OCI-LY7 (cell line): ENCODE measurements at regions not wholly inside any gene's neighbourhood (a gene's known extent, or its start where the extent isn't known, plus 50 kb on each side); places are given as distances from the start of the nearest gene placed in this dataset.

ENCODE experiments used
- BruUV-seq: library from RNA; stranded (reverse); fragments of 400-500 nt; replicated peaks from 2 replicates; lab custom pipeline; 2021; lab: Mats Ljungman, UMichigan
- CTCF ChIA-PET: fragments of 300-600 bp; sonication (Branson Sonifier 250); formaldehyde crosslinking; loops from one replicate; lab custom pipeline; 2022; ENCODE audit warnings: antibody characterized with exemption; ENCODE audit not compliant: unreplicated experiment; lab: Charles Lee
- POLR2A ChIA-PET: fragments of 300-600 bp; sonication (Branson Sonifier 250); formaldehyde crosslinking; loops from one replicate; lab custom pipeline; 2022; ENCODE audit warnings: antibody characterized with exemption; lab: Charles Lee
- DNase-seq: peaks from one replicate; pipeline ENCODE4 v3.0.0-alpha.2; 2015; ENCODE audit warnings: low spot score
- H2AFZ ChIP-seq: fragments of 200-600 bp; sonication (generic), shearing (Covaris generic); 2 replicates; pipeline ENCODE4 v1.6.1; 2014; ENCODE audit warnings: mild to moderate bottlenecking, antibody characterized with exemption, low read length, moderate library complexity
- H3K27ac ChIP-seq: fragments of 200-600 bp; sonication (generic); 2 replicates; pipeline ENCODE4 v1.5.1; 2014; ENCODE audit warnings: mixed run types, low read depth, mild to moderate bottlenecking, moderate library complexity, low read length, inconsistent platforms; ENCODE audit not compliant: poor library complexity, severe bottlenecking
- H3K36me3 ChIP-seq: fragments of 200-600 bp; sonication (generic); 2 replicates; pipeline ENCODE4 v1.6.1; 2014; ENCODE audit warnings: mild to moderate bottlenecking, antibody characterized with exemption, low read length, moderate library complexity, mixed read lengths; ENCODE audit not compliant: insufficient read depth
- H3K4me1 ChIP-seq: fragments of 200-600 bp; sonication (generic); 2 replicates; pipeline ENCODE4 v1.5.1; 2014; ENCODE audit warnings: mild to moderate bottlenecking, low read length; ENCODE audit not compliant: insufficient read depth, poor library complexity, severe bottlenecking
- H3K4me2 ChIP-seq: fragments of 200-600 bp; sonication (generic); 2 replicates; pipeline ENCODE4 v1.6.1; 2014; ENCODE audit warnings: mild to moderate bottlenecking, low read length
- H3K4me3 ChIP-seq: fragments of 200-600 bp; sonication (generic); 2 replicates; pipeline ENCODE4 v1.5.1; 2014; ENCODE audit warnings: mild to moderate bottlenecking, low read depth, low read length; ENCODE audit not compliant: poor library complexity, severe bottlenecking
- H3K79me2 ChIP-seq: fragments of 200-600 bp; sonication (generic); 2 replicates; pipeline ENCODE4 v1.6.1; 2016; ENCODE audit warnings: low read depth, mild to moderate bottlenecking, low read length, moderate library complexity, mixed read lengths; ENCODE audit not compliant: insufficient read depth
- H3K9me2 ChIP-seq: fragments of 200-600 bp; sonication (generic); 2 replicates; pipeline ENCODE4 v1.6.1; 2016; ENCODE audit warnings: mild to moderate bottlenecking, low read length, mixed read lengths; ENCODE audit not compliant: insufficient read depth
- H3K9me3 ChIP-seq: fragments of 200-600 bp; sonication (generic); 2 replicates; pipeline ENCODE4 v1.6.1; 2014; ENCODE audit warnings: mild to moderate bottlenecking, mixed run types, low read length, mixed read lengths
- H4K20me1 ChIP-seq: fragments of 200-600 bp; sonication (generic); 2 replicates; pipeline ENCODE4 v1.6.1; 2014; ENCODE audit warnings: mild to moderate bottlenecking, antibody characterized with exemption, low read length, moderate library complexity, mixed read lengths; ENCODE audit not compliant: insufficient read depth
- EZH2phosphoT487 ChIP-seq: fragments of 200-600 bp; sonication (generic); IDR thresholded peaks from 2 replicates; pipeline ENCODE4 v1.6.1; 2018; ENCODE audit warnings: low read depth, borderline replicate concordance, mild to moderate bottlenecking, mixed run types, antibody characterized with exemption, low read length, moderate library complexity, mixed read lengths
- intact Hi-C: fragments of 100-400 bp; cut with micrococcal nuclease; formaldehyde crosslinking; loops from one replicate; pipeline ENCODE4 v1.10.0; 2022; ENCODE audit not compliant: unreplicated experiment
- TF ChIP-seq, protein P1 (sequence below): fragments of 200-600 bp; sonication (generic); conservative IDR thresholded peaks from 2 replicates; pipeline ENCODE4 v1.5.1; 2014; ENCODE audit warnings: mild to moderate bottlenecking, antibody characterized with exemption, low read length, moderate library complexity, mixed read lengths

DNA sequence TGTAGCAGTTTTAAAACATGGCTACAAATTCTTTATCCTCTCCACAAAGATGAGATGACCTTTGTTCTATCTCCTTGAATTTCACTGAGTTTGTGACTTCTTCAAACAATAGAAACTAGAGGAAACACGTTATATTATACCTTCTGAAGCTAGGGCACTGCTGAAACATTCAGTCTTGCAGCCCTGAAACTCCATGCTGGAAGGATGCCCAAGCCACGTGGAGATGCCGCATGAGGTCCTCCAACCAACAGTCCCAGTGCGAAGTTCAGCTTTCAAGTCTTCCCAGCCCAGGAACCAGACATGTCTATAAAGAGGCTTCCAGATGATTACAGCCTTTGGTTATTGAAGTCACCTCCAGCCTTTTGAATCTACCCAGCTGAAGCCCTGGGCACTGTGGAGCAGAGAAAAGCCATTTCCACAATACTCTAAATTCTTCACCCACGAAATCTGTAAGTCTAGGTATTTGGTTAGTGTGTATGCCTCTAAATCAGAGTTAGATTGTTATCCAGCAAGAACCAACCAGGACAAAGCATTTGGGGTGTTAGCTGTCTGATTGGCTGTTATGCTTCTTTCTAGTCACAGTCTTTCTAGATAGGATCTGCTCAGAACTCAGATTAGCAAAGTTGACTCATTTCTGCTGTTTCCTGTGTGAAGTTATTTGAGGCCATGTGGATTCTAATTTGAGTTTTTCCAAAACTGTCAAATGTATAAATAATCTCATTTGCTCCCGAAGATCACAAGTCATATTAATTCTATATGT, 186.5 kb upstream of the TMEM72 start:
- Histone ChIP-seq H2AFZ (no peak overlapping the region), H3K36me3 (no peaks in the 10 kb centered on the region), H3K4me3 (no peak overlapping the region), H3K4me2 (no peak overlapping the region), H4K20me1 (no peaks in the 10 kb centered on the region), H3K79me2 (no peaks in the 10 kb centered on the region), H3K4me1 (peaks cover 3% of the 10 kb centered on the region), H3K9me2 (no peaks in the 10 kb centered on the region), H3K9me3 (no peaks in the 10 kb centered on the region), H3K27ac (no peak overlapping the region)
- no TSS peak for BruUV-seq
- POLR2A ChIA-PET, result no interaction called here
- intact Hi-C loops, result no loop called here
- DNase-seq, result no peak
- TF ChIP-seq, protein P1, sequence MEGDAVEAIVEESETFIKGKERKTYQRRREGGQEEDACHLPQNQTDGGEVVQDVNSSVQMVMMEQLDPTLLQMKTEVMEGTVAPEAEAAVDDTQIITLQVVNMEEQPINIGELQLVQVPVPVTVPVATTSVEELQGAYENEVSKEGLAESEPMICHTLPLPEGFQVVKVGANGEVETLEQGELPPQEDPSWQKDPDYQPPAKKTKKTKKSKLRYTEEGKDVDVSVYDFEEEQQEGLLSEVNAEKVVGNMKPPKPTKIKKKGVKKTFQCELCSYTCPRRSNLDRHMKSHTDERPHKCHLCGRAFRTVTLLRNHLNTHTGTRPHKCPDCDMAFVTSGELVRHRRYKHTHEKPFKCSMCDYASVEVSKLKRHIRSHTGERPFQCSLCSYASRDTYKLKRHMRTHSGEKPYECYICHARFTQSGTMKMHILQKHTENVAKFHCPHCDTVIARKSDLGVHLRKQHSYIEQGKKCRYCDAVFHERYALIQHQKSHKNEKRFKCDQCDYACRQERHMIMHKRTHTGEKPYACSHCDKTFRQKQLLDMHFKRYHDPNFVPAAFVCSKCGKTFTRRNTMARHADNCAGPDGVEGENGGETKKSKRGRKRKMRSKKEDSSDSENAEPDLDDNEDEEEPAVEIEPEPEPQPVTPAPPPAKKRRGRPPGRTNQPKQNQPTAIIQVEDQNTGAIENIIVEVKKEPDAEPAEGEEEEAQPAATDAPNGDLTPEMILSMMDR, result no peak
- TF ChIP-seq EZH2phosphoT487, result no peak
- CTCF ChIA-PET, result no interaction called here

DNA sequence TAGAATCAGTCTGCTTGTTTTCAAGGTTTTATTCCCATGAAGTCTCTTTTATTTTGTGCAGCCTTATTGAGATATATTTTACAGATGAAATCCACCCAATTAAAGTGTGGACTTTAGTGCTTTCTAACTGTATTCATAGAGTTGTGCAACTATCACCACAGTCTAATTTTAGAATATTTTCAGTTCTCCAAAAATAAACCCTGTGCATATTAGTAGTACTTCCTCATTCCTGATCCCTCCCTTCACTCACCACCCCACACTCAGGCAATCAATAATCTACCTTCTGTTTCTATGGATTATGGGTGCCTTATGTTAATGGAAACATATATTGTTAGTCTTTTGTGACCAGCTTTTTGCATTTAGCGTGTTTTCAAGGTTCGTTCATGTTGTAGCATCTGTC, 185.7 kb upstream of the TMEM72 start:
- H3K4me2 ChIP-seq, result no peak overlapping the region
- H3K4me3 ChIP-seq, result no peak overlapping the region
- no TSS peak for BruUV-seq
- TF ChIP-seq, protein P1, result no peak
- no peak for TF ChIP-seq EZH2phosphoT487
- no peaks in the 10 kb centered on the region for H3K36me3 ChIP-seq
- H3K4me1 ChIP-seq, result peaks cover 3% of the 10 kb centered on the region
- CTCF ChIA-PET, result no interaction called here
- no peaks in the 10 kb centered on the region for H3K9me3 ChIP-seq
- no peak overlapping the region for H3K27ac ChIP-seq
- POLR2A ChIA-PET, result no interaction called here
- DNase-seq, result peak; percentile 24
- no peaks in the 10 kb centered on the region for H3K79me2 ChIP-seq
- no peaks in the 10 kb centered on the region for H4K20me1 ChIP-seq
- no peaks in the 10 kb centered on the region for H3K9me2 ChIP-seq
- no peak overlapping the region for H2AFZ ChIP-seq
- intact Hi-C loops, result no loop called here

DNA sequence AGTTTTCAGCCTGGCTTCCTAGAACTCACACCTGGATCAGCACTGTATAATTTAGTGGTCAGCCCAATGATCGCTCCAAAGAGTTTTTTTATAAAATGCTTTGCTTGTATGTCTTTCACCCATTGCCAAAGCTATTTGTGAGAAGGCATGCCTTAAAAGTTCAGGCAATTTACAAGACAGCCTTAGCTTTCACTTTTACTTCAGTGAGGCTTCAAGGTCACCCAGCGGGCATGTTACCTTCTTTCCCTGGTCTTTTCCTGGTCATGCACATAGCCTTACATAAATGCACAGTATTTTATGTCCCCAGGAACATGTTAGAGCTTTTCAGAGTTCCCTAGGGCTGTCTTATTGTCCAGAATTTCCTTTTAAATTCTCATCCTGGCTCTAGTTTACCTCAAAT, 179.9 kb upstream of the TMEM72 start:
- intact Hi-C loops, result no loop called here
- no peak for DNase-seq
- H2AFZ ChIP-seq, result no peak overlapping the region
- no TSS peak for BruUV-seq
- no peaks in the 10 kb centered on the region for H3K36me3 ChIP-seq
- H4K20me1 ChIP-seq, result no peaks in the 10 kb centered on the region
- H3K9me2 ChIP-seq, result no peaks in the 10 kb centered on the region
- H3K4me2 ChIP-seq, result no peak overlapping the region
- H3K9me3 ChIP-seq, result no peaks in the 10 kb centered on the region
- no peaks in the 10 kb centered on the region for H3K79me2 ChIP-seq
- H3K27ac ChIP-seq, result no peak overlapping the region
- H3K4me1 ChIP-seq, result no peaks in the 10 kb centered on the region
- TF ChIP-seq EZH2phosphoT487, result no peak
- TF ChIP-seq, protein P1, result no peak
- no peak overlapping the region for H3K4me3 ChIP-seq
- ChIA-PET CTCF (no interaction called here), POLR2A (no interaction called here)
